Endothelial cell (in vitro differentiated cells): ENCODE measurements at regions not wholly inside any gene's neighbourhood (a gene's known extent, or its start where the extent isn't known, plus 50 kb on each side); places are given as distances from the start of the nearest gene placed in this dataset.

Source experiments
- DNase-seq: peaks from one replicate; pipeline ENCODE4 v3.0.0; 2021; ENCODE audit warnings: low spot score
- H3K27ac Mint-ChIP-seq: one replicate; pipeline ENCODE4 v1.8.0; 2021; ENCODE audit warnings: mixed read lengths, inconsistent platforms; ENCODE audit not compliant: unreplicated experiment
- H3K27me3 Mint-ChIP-seq: one replicate; pipeline ENCODE4 v1.8.0; 2021; ENCODE audit warnings: mild to moderate bottlenecking, moderate library complexity, mixed read lengths, inconsistent platforms; ENCODE audit not compliant: unreplicated experiment
- H3K36me3 Mint-ChIP-seq: one replicate; pipeline ENCODE4 v1.8.0; 2021; ENCODE audit warnings: mild to moderate bottlenecking, low read depth, mixed read lengths, inconsistent platforms; ENCODE audit not compliant: unreplicated experiment
- H3K4me1 Mint-ChIP-seq: one replicate; pipeline ENCODE4 v1.8.0; 2021; ENCODE audit warnings: mild to moderate bottlenecking, mixed read lengths, inconsistent platforms; ENCODE audit not compliant: unreplicated experiment
- H3K4me3 Mint-ChIP-seq: one replicate; pipeline ENCODE4 v1.8.0; 2021; ENCODE audit warnings: mild to moderate bottlenecking, mixed read lengths, inconsistent platforms; ENCODE audit not compliant: unreplicated experiment
- H3K9me3 Mint-ChIP-seq: one replicate; pipeline ENCODE4 v1.8.0; 2021; ENCODE audit warnings: mixed read lengths, inconsistent platforms; ENCODE audit not compliant: unreplicated experiment
- CTCF ChIP-seq: fragments of 200-600 bp; sonication (generic); IDR thresholded peaks from one replicate; pipeline ENCODE4 v1.5.0; 2021; ENCODE audit warnings: antibody characterized with exemption; ENCODE audit not compliant: unreplicated experiment

GRCh38 chr1:87754139-87754538 is 425.5 kb downstream of the LMO4 start:
- H3K4me3 Mint-ChIP-seq: no peak overlapping the region
- H3K36me3 Mint-ChIP-seq: no peaks in the 10 kb centered on the region

GRCh38 chr1:87757676-87758075 is 429.0 kb downstream of the LMO4 start:
- no peaks in the 10 kb centered on the region for H3K9me3 Mint-ChIP-seq
- no peak overlapping the region for H3K4me3 Mint-ChIP-seq
- H3K36me3 Mint-ChIP-seq: no peaks in the 10 kb centered on the region
- no peak overlapping the region for H3K27ac Mint-ChIP-seq
- DNase-seq: no peak
- H3K4me1 Mint-ChIP-seq: no peaks in the 10 kb centered on the region
- peaks cover 1% of the 10 kb centered on the region for H3K27me3 Mint-ChIP-seq
- no peak for TF ChIP-seq CTCF

More at GRCh38 chr1:87754139-87754538, 425.5 kb downstream of the LMO4 start:
- H3K4me1 Mint-ChIP-seq: peaks cover 3% of the 10 kb centered on the region
- peaks cover 1% of the 10 kb centered on the region for H3K27me3 Mint-ChIP-seq
- no peak for DNase-seq
- no peak for TF ChIP-seq CTCF
- no peak overlapping the region for H3K27ac Mint-ChIP-seq
- no peaks in the 10 kb centered on the region for H3K9me3 Mint-ChIP-seq

- no peak overlapping the region for H3K4me3 Mint-ChIP-seq
- no peak overlapping the region for H3K27ac Mint-ChIP-seq
- no peak for TF ChIP-seq CTCF
- peaks cover 14% of the 10 kb centered on the region for H3K4me1 Mint-ChIP-seq
- H3K9me3 Mint-ChIP-seq: no peaks in the 10 kb centered on the region
- H3K27me3 Mint-ChIP-seq: peaks cover 1% of the 10 kb centered on the region
- no peaks in the 10 kb centered on the region for H3K36me3 Mint-ChIP-seq
- no peak for DNase-seq
Observed at GRCh38 chr1:87759421-87760087, 430.9 kb downstream of the LMO4 start.

GRCh38 chr1:87760155-87760554 is 431.5 kb downstream of the LMO4 start:
- H3K27me3 Mint-ChIP-seq: no peaks in the 10 kb centered on the region
- no peaks in the 10 kb centered on the region for H3K36me3 Mint-ChIP-seq
- DNase-seq: no peak
- peaks cover 20% of the 10 kb centered on the region for H3K4me1 Mint-ChIP-seq
- no peak for TF ChIP-seq CTCF
- H3K9me3 Mint-ChIP-seq: no peaks in the 10 kb centered on the region
- no peak overlapping the region for H3K27ac Mint-ChIP-seq
- no peak overlapping the region for H3K4me3 Mint-ChIP-seq

GRCh38 chr1:87760654-87761053 is 432.0 kb downstream of the LMO4 start:
- H3K27me3 Mint-ChIP-seq: no peaks in the 10 kb centered on the region
- DNase-seq: no peak
- no peaks in the 10 kb centered on the region for H3K9me3 Mint-ChIP-seq
- H3K27ac Mint-ChIP-seq: no peak overlapping the region
- peaks cover 21% of the 10 kb centered on the region for H3K4me1 Mint-ChIP-seq
- TF ChIP-seq CTCF: no peak
- no peak overlapping the region for H3K4me3 Mint-ChIP-seq
- H3K36me3 Mint-ChIP-seq: no peaks in the 10 kb centered on the region
